Heart left ventricle (tissue), 16 donors: ENCODE measurements at regions not wholly inside any gene's neighbourhood (a gene's known extent, or its start where the extent isn't known, plus 50 kb on each side); places are given as distances from the start of the nearest gene placed in this dataset.

Experiments
- ATAC-seq, 4 donors: fragments of 200-7000 bp; cut with Tn5 transposase; one replicate each; pipeline ENCODE4 v1.9.1; 2020 to 2022; ENCODE audit warnings: moderate library complexity in 4 of 4, mild to moderate bottlenecking in 3 of 4, moderate number of reproducible peaks in 1 of 4
- DNase-seq, 5 donors: peaks; one replicate each; pipeline ENCODE4 v3.0.0-alpha.2; 2020
- H3K27ac ChIP-seq, 12 donors: fragments of 200-600 bp; sonication (generic) in 4 of 12; one replicate each; pipeline versions ENCODE4 v1.5.0 to v1.8.0; 2016 to 2022; ENCODE audit warnings: mild to moderate bottlenecking in 2 of 12
- H3K27me3 ChIP-seq, 9 donors: fragments of 200-600 bp; sonication (generic) in 2 of 9; one replicate each; pipeline versions ENCODE4 v1.5.1 to v1.8.0; 2016 to 2022; ENCODE audit warnings: mild to moderate bottlenecking in 3 of 9
- H3K36me3 ChIP-seq, 9 donors: fragments of 200-600 bp; sonication (generic) in 2 of 9; one replicate each; pipeline versions ENCODE4 v1.5.0 to v1.8.0; 2018 to 2022; ENCODE audit warnings: mild to moderate bottlenecking in 2 of 9
- H3K4me1 ChIP-seq, 12 donors: fragments of 200-600 bp; sonication (generic) in 4 of 12; one replicate each; pipeline versions ENCODE4 v1.5.0 to v1.8.0; 2016 to 2022; ENCODE audit warnings: mild to moderate bottlenecking in 3 of 12
- H3K4me3 ChIP-seq, 12 donors: fragments of 200-600 bp; sonication (generic) in 4 of 12; one replicate each; pipeline versions ENCODE4 v1.5.0 to v1.8.0; 2017 to 2022; ENCODE audit warnings: mild to moderate bottlenecking in 9 of 12, moderate library complexity in 4 of 12
- H3K9me3 ChIP-seq, 12 donors: fragments of 200-600 bp; sonication (generic) in 4 of 12; one replicate each; pipeline versions ENCODE4 v1.5.0 to v1.8.0; 2016 to 2022; ENCODE audit warnings: mild to moderate bottlenecking in 1 of 12
- POLR2A ChIP-seq, 2 donors: fragments of 450-650 bp; IDR thresholded peaks; one replicate each; pipeline ENCODE4 v1.6.1; 2017; ENCODE audit warnings: antibody characterized with exemption in 2 of 2, mild to moderate bottlenecking in 2 of 2, moderate library complexity in 2 of 2
- WGBS, 4 donors: extraction: QIAGEN DNeasy Blood & Tissue Kit in 2 of 4; methylation state at CpG; one replicate each; pipeline versions ENCODE4 v1.1.5 to v1.1.7; 2013 to 2018; 5-methylcytosine and 5-hydroxymethylcytosine counted together
- intact Hi-C, 10 donors: fragments of 100-400 bp; cut with DNase I; formaldehyde crosslinking; loops; one replicate each; pipeline versions ENCODE4 v1.11.1 to v1.14.2; 2022
- TF ChIP-seq, protein P1 (sequence below), 12 donors: fragments of 200-600 bp; sonication (generic) in 4 of 12; IDR thresholded peaks; one replicate each; pipeline versions ENCODE4 v1.5.0 to v1.8.0; 2018 to 2022; ENCODE audit warnings: antibody characterized with exemption in 12 of 12, mild to moderate bottlenecking in 5 of 12
- donor health status: ischemic (EF 13 %, LVEDD 7.1; RV severe dilation, severe dysfunction).
- donor health status: healthy with polysubstance abuse.
- donor health status: DM: no; HTN: yes; CAD: no.
- donor health status: DM: no; HTN: no; CAD: no.
- donor health status: ischemic (EF 25% LVEDD 6.9; RV normal size, moderate dysfunction).
- donor health status: ischemic (EF 25% LVEDD 5.7; RV mildly dilated, moderate dysfunction).
- donor health status: healthy.
- donor health status: DM: yes; HTN: yes; CAD: no.
- donor health status: ischemic (EF 35%, LVEDD 5.7; RV mildly dilated, moderate dysfunction).
- donor health status: nonischemic (EF 11% LVEDD 7.7; RV severe dilation, severe dysfunction).
- donor health status: DM: yes; HTN: yes; CAD: no.
- donor health status: PGD.
- donor health status: ischemic (EF 29% LVEDD 5.4; RV normal size, mild dysfunction).
- donor health status: nonischemic (EF 23%, LVEDD 6.1; RV moderate dilation, normal function).

DNA sequence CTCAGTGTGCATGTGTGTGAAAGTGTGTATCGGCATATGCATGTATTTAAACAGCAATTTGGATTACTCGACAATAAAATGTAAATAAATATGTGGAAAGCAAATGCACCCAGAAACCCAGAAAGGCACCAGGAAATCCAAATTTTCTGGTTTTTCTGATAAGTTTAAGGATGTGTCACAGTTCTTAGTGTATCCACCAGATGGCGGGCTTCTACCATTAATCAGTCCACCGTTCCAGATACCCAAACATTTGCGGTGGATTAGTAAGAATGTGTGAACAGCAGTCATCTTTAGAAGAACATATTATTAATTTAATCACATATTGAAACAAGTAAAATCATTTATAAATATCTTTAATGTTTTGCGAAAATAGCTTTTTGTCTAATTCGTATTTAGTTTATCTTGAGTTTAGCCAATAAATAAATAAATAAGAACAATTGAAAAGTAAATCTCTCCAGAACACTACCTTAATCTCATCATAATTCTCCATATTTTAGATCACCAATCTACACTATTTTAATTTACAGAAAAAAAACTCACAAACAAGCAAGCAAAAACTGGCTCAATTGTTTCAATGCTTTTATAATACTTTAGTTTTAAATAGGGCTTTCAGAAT, 298.9 kb downstream of the DSEL start:
- Histone ChIP-seq H3K36me3 (no peaks in the 10 kb centered on the region), H3K27me3 (no peaks in the 10 kb centered on the region), H3K4me3 (no peak overlapping the region), H3K4me1 (no peaks in the 10 kb centered on the region), H3K9me3 (no peaks in the 10 kb centered on the region), H3K27ac (no peak overlapping the region)
- WGBS, 4 donors = 2 to 4% (median 3%) methylated on average over 7 of the region's 7 CpGs
- peak in 3 of 4 donors; percentile 49 to 73 (median 67) for ATAC-seq
- TF ChIP-seq, protein P1, sequence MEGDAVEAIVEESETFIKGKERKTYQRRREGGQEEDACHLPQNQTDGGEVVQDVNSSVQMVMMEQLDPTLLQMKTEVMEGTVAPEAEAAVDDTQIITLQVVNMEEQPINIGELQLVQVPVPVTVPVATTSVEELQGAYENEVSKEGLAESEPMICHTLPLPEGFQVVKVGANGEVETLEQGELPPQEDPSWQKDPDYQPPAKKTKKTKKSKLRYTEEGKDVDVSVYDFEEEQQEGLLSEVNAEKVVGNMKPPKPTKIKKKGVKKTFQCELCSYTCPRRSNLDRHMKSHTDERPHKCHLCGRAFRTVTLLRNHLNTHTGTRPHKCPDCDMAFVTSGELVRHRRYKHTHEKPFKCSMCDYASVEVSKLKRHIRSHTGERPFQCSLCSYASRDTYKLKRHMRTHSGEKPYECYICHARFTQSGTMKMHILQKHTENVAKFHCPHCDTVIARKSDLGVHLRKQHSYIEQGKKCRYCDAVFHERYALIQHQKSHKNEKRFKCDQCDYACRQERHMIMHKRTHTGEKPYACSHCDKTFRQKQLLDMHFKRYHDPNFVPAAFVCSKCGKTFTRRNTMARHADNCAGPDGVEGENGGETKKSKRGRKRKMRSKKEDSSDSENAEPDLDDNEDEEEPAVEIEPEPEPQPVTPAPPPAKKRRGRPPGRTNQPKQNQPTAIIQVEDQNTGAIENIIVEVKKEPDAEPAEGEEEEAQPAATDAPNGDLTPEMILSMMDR (IDR thresholded peaks at IDR 0.05) = peak; percentile 68 to 87 (median 80)
- TF ChIP-seq POLR2A (IDR thresholded peaks at IDR 0.05) = no peak
- DNase-seq = peak in 3 of 5 donors; percentile 20 to 29 (median 23)
- intact Hi-C loops = loop anchor here (1.0 to 10.0 kb wide), 8 partner anchors 1397 to 1520 kb away; no protein-coding TSS in a partner anchor

DNA sequence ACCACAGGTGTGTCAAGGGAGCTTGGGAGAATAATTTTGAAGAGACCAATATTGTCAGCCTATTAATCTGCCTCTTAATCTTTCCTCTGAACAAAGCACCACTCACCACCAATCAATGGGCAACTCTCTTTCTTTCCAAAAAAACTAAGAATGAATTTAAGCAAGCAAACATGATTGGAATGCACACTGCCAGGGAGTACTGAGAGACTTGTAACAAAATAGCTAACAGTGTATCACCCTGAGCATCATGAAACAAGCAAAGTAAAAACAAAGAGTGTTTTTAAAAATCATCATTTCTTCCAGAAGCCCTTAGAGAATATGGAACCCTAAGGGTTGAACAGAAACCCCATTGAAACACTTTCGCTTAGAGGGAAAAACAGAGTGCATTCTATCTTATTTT, 299.7 kb downstream of the DSEL start:
- H3K4me1 ChIP-seq = no peaks in the 10 kb centered on the region
- intact Hi-C loops = loop anchor here (1.0 to 10.0 kb wide), 7 partner anchors 1398 to 1520 kb away; no protein-coding TSS in a partner anchor

DNA sequence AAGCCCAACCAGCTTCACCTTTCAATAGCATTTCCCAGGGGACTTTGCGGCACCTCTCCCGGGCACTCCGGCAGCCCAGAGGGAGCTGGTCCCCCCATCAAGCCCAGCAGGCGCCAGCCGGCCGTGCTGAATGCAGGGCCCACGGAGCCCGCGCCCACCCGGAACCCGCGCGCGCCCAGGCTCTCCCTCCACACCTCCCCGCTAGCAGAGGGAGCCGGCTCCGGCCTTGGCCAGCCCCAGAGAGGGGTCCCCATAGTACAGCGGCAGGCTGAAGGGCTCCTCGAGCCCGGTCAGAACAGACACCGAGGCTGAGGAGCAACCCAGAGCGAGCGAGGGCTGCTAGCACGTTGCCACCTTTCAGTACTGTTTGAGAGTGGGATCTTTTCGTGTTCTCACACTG, 300.8 kb downstream of the DSEL start:
- Histone ChIP-seq H3K4me3 (no peak overlapping the region), H3K27me3 (no peaks in the 10 kb centered on the region), H3K27ac (no peak overlapping the region), H3K4me1 (no peaks in the 10 kb centered on the region), H3K9me3 (no peaks in the 10 kb centered on the region), H3K36me3 (no peaks in the 10 kb centered on the region)
- DNase-seq = peak in 1 of 5 donors; percentile 45
- intact Hi-C loops = loop anchor here in 8 of 10 donors (5.0 to 10.0 kb wide), 5 partner anchors 1399 to 1522 kb away; no protein-coding TSS in a partner anchor
- no peak for ATAC-seq
- WGBS, 4 donors = 91 to 95% (median 92%) methylated on average over 14 to 25 of the region's 25 CpGs
- TF ChIP-seq, protein P1 (IDR thresholded peaks at IDR 0.05) = no peak
- no peak for TF ChIP-seq POLR2A (IDR thresholded peaks at IDR 0.05)

More for the DNA sequence above, 299.7 kb downstream of the DSEL start:
- no peak for ATAC-seq
- Histone ChIP-seq H3K36me3 (no peaks in the 10 kb centered on the region), H3K27me3 (no peaks in the 10 kb centered on the region), H3K9me3 (no peaks in the 10 kb centered on the region), H3K27ac (no peak overlapping the region), H3K4me3 (no peak overlapping the region)
- WGBS, 4 donors = 68 to 87% (median 82%) methylated on average over 1 of the region's 1 CpG
- DNase-seq = no peak
- TF ChIP-seq, protein P1 (IDR thresholded peaks at IDR 0.05) = no peak
- TF ChIP-seq POLR2A (IDR thresholded peaks at IDR 0.05) = no peak

DNA sequence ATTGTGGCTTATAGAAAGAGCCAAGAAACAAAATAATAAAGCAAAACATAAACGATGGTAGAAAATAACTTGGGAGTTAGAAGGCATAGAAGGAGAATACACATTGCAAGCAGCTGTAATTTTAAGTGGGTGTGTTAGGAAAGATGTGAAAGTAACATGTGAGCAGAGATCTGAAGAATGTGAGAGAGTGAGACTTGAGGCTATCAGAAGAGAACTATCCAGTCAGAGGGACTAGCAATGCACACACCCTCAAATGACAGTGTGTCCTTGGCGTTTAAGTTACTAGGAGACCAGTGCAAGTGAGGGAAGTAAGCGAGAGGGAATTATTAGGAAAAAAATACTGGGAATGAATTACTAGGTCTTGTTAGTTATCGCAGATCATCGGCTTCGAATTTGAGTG, 304.9 kb downstream of the DSEL start:
- no peak overlapping the region for H3K27ac ChIP-seq
- TF ChIP-seq, protein P1 (IDR thresholded peaks at IDR 0.05) = no peak
- TF ChIP-seq POLR2A (IDR thresholded peaks at IDR 0.05) = no peak
- H3K4me3 ChIP-seq = no peak overlapping the region
- intact Hi-C loops = loop anchor here in 2 of 10 donors (10.0 kb wide), 2 partner anchors 1403 to 1523 kb away; no protein-coding TSS in a partner anchor
- ATAC-seq = no peak
- no peaks in the 10 kb centered on the region for H3K27me3 ChIP-seq
- no peak for DNase-seq
- H3K4me1 ChIP-seq = no peaks in the 10 kb centered on the region
- 61 to 69% (median 67%) methylated on average over 6 of the region's 6 CpGs for WGBS, 4 donors
- no peaks in the 10 kb centered on the region for H3K36me3 ChIP-seq
- no peaks in the 10 kb centered on the region for H3K9me3 ChIP-seq
